HL-60/S4 treated with retinoic acid at 250 ng/mL for 4 days and 3 days (cell line): ENCODE measurements at regions not wholly inside any gene's neighbourhood (a gene's known extent, or its start where the extent isn't known, plus 50 kb on each side); places are given as distances from the start of the nearest gene placed in this dataset.
"Not testable (repeated sequence)": the region's sequence is repeated elsewhere in the genome, so short reads cannot be mapped to it uniquely, and the experiment has no call there.

Source experiments
- in situ Hi-C: fragments of 300-500 bp; cut with MboI; formaldehyde crosslinking; loops from 2 replicates; pipeline ENCODE4 v1.7.0; 2022; ENCODE audit warnings: low sequenced_read_pairs

- in situ Hi-C loops = not testable (repeated sequence)
Measured at GRCh38 chr17:22044706-22045246, 352.5 kb downstream of the KCNJ18 start.

DNA sequence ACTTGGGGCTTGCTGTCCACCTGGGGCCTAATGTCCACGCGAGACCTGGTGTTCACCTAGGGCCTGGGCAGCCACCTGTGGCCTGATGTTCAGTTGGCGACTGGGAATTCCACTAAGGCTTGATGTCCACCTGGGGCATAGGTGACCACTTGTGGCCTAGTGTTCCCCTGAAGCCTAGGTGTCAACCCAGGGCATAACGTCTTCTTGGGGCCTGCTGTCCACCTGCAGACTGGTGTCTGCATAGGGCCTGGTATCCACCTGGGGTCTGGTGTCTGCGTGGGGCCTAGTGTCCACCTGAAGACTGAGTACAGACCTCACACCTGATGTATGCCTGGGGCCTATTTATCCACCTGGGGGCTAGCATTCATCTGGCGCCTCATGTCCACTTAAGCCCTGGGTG is 355.2 kb downstream of the KCNJ18 start:
- in situ Hi-C loops = not testable (repeated sequence)

DNA sequence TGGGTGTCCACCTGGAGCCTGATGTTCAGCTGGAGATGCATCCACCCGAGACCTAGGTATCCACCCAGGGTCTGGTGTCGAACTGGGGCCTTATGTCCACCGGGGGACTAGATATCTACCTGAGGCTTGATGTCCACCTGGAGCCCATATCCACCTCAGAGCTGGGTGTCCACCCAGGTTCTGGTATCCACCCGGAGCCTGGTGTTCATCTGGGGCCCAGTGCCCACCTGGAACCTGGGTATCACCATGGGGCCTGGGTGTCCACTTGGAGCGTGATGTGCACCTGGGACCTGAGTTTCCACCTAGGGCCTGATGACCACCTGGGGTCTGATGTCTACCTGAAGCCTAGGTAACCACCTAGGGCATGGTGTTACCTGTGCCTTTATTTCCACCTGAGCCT is 355.9 kb downstream of the KCNJ18 start:
- in situ Hi-C loops = not testable (repeated sequence)

GRCh38 chr17:22050766-22051165 is 358.4 kb downstream of the KCNJ18 start:
- in situ Hi-C loops = not testable (repeated sequence)

- in situ Hi-C loops = not testable (repeated sequence)
Measured at GRCh38 chr17:22052715-22053114, 360.4 kb downstream of the KCNJ18 start.

DNA sequence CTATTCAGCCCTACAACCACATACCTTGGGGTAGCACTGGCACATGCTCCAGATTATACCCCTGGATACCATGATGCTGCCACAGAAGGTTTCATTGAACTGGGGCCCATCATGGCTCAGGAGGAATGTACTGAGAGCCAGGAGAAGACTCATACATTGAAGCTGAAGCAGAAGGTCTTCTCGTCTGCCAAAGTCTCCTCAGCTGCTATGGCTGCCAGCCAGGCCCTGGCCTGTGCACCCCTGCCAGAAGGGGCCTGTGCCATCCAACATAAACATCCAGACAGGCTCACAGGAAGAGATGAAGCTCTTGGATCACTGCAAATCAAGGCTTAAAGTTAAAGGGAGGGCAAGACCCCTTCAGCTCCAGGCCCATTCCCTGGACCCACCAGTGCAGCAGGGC is 364.2 kb downstream of the KCNJ18 start:
- in situ Hi-C loops = not testable (repeated sequence)

- in situ Hi-C loops = not testable (repeated sequence)
Measured at GRCh38 chr17:22075918-22076317, 383.6 kb downstream of the KCNJ18 start.

DNA sequence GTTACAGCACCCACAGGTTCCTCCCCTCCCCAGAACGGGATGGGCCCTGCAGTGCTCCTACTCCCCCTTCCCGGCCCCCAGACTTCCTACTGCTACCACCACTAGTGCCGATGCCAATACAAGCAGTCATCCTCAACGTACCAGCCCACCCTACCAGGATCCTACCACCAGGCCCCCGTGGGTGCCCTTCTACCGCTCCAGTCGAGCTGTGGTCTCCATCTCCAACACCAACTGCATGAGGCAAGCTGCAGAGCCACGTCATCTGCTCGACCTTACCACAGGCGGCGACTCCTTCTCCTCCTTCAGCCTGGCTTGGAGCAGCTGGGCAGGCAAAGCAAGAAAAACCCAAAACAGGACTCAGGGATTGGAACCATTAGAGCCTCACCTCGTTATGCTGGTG is 396.3 kb downstream of the KCNJ18 start:
- in situ Hi-C loops = not testable (repeated sequence)

DNA sequence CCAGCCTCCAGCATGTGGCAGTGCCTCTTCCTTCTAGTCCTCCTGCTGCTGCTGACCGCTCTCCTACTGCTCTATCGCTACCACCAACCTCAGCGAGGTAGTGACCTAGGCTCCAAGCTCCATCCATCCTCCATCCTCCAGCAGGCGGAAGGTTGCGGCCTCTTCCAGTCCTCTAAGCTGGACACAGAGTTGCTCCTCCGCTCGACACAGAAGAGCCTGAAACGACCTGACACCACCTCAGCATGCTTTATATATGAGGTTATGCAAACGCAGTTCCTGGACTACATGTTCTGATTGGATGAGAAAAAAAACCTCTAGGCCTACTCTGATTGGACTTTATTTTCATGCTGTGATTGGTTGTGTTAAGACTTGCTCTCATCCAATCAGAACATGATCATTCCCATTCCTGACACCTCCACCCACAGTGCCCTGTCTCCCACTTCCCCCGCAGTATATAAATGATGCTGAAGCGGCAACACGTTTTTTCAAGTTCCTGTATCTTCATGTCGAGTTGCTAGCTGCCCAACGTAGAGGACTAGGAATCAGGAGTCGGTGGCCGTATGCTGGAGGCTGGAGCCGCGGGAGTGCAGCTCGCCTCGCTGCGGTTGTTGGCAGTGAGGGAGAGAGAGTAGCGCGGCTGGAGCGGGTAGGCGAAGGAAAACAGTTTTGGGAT is 398.1 kb downstream of the KCNJ18 start:
- in situ Hi-C loops = no loop called here

DNA sequence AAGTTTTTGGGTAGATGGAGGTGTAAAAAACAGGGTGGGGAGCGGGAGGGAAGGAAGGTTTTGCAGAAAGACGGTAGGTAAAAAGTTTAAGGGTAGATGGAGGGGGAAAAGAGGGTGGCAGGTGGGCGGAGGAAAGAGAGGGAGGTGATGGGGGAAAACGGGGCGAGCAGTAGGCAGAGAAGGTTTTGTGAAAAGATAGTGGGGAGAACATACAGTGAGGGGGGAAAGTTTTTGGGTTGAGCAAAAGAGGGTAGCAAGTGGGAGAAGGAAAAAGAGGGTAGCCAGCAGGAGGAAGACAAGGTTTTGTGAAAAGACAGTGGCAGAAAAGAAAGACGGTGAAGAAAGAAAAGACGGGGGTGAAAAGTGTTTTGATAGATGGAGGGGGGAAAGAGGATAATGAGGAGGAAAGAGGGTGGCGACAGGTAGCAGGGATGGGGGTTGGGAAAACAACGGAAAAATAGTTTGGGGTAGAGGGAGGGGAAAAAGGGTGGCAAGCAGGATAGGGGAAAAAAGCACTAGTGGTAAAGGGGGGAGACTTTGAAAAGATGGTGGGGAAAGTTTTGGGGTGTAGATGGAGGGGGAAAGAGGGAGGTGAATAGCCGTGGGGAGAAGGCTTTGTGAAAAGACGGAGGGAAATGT is 398.8 kb downstream of the KCNJ18 start:
- in situ Hi-C loops = not testable (repeated sequence)

- in situ Hi-C loops = not testable (repeated sequence)
Measured at GRCh38 chr17:22091840-22092239, 399.5 kb downstream of the KCNJ18 start.

- in situ Hi-C loops = not testable (repeated sequence)
Measured at GRCh38 chr17:22095414-22095813, 403.1 kb downstream of the KCNJ18 start.

GRCh38 chr17:22099633-22100032 is 407.3 kb downstream of the KCNJ18 start:
- in situ Hi-C loops = not testable (repeated sequence)

DNA sequence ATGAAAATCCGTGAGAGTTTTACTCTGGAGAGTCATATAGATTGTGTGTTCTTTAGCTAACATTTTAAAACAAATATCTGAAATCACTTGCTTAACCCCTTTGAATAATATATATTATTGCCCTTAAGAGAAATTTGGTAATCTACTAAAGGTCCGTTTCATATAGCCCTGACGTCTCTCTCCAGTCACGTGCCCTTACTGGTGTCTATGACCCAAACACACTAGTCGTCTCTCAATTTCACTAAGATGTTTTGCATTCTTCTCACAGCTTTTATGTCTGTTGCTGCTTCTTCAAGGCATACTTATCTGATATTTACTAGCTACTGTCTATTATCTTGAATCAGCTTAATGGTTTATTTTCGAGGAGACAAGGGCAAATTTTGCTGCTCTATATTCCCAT is 409.9 kb downstream of the KCNJ18 start:
- in situ Hi-C loops = no loop called here

DNA sequence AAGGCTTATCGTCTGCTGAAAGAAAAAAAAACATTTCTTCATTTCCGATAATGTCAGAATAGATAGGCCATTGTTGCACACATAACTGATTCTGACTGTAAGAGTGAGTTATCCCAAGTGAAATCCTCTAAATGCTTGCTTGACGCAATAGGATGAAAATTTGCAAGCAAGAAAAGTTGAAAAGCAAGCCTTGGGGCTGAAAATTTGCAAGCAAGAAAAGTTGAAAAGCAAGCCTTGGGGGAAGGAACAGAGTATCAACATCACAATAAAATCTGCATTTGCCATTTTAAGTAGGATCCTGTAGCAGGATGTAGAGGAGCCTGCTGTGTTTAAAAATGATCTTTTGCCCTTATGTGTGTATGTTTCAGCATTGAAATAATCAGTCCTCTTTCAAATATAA is 424.4 kb downstream of the KCNJ18 start:
- in situ Hi-C loops = not testable (repeated sequence)

GRCh38 chr17:22117401-22117800 is 425.1 kb downstream of the KCNJ18 start:
- in situ Hi-C loops = not testable (repeated sequence)

DNA sequence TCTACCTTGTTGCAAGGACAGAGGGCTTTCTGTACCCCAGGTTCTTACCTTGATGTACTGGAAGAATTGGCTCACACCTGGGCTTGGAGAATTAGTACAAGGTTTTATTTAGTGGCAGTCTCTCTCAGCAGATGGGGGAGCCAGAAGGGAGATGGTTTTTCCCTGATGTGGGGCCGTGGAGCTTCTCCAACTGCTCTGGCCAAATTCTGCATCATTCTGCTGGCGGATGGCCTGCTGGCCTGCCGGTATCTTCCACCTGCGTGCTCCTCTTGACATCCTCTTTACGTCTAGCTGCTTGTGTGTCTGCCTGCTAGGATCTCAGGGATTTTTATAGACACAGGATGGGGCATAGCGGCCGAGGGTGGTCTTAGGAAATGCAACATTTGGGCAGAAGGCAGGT is 426.7 kb downstream of the KCNJ18 start:
- in situ Hi-C loops = not testable (repeated sequence)

DNA sequence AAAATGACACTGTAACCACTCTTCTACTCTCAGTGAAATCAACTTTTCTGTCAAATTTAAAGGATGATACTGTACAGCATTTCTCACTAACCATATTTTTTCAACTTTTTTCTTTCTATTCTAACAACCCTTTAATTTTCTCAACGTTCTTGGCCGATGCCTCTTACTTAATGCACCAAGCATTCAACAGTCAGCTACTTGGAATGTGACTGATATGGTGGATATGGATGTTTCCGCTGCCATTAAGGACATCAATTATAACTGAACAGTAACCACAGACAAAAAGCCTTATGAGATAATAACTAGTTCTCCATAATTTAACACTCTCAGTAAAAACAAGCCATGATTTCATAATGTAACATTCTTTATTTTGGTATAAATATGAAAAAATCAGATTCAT is 427.4 kb downstream of the KCNJ18 start:
- in situ Hi-C loops = not testable (repeated sequence)

GRCh38 chr17:22123536-22124281 is 431.4 kb downstream of the KCNJ18 start:
- in situ Hi-C loops = no loop called here

GRCh38 chr17:22128171-22128570 is 435.8 kb downstream of the KCNJ18 start:
- in situ Hi-C loops = no loop called here

DNA sequence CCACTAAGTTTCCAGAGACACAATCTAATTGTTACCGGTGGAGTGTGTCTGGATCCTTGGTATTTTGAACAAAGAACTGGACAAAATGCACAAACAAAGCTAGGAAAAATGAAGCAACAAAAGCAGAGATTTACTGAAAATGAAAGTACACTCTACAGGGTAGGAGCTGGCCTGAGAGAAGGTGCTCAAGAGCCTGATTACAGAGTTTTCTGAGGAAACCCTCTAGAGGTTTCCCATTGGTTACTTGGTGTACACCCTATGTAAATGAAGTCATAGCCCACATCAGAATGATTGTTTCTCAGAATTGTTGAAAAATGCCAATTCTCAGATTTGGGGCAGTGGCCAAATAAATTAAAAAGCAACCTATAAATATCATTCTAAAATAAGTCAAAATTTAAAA is 436.4 kb downstream of the KCNJ18 start:
- in situ Hi-C loops = no loop called here

GRCh38 chr17:22129920-22130319 is 437.6 kb downstream of the KCNJ18 start:
- in situ Hi-C loops = not testable (repeated sequence)
